H9 (cell line): ENCODE measurements at regions not wholly inside any gene's neighbourhood (a gene's known extent, or its start where the extent isn't known, plus 50 kb on each side); places are given as distances from the start of the nearest gene placed in this dataset.

Source experiments
- DNase-seq: peaks from one replicate; pipeline ENCODE4 v3.0.0-alpha.2; 2017
- H2AFZ ChIP-seq: one replicate; pipeline ENCODE4 v1.6.1; 2013; ENCODE audit warnings: mild to moderate bottlenecking, low read length, control low read depth, moderate library complexity
- H2AK5ac ChIP-seq: 2 replicates; pipeline ENCODE4 v1.6.1; 2013; ENCODE audit warnings: low read length, control low read depth, mixed read lengths; ENCODE audit not compliant: insufficient read length
- H2BK120ac ChIP-seq: one replicate; pipeline ENCODE4 v1.6.1; 2013; ENCODE audit warnings: low read depth, mild to moderate bottlenecking, low read length, control low read depth, inconsistent platforms; ENCODE audit not compliant: poor library complexity, severe bottlenecking
- H2BK12ac ChIP-seq: 2 replicates; pipeline ENCODE4 v1.6.1; 2013; ENCODE audit warnings: low read length, control low read depth, mixed read lengths, low read depth; ENCODE audit not compliant: insufficient read length
- H2BK15ac ChIP-seq: 2 replicates; pipeline ENCODE4 v1.6.1; 2013; ENCODE audit warnings: low read depth, low read length, control low read depth
- H2BK20ac ChIP-seq: one replicate; pipeline ENCODE4 v1.6.1; 2013; ENCODE audit warnings: low read depth, mild to moderate bottlenecking, low read length, control low read depth, inconsistent platforms; ENCODE audit not compliant: poor library complexity, severe bottlenecking
- H2BK5ac ChIP-seq: 2 replicates; pipeline ENCODE4 v1.6.1; 2013; ENCODE audit warnings: low read length, control low read depth, mixed read lengths; ENCODE audit not compliant: insufficient read length
- H3K14ac ChIP-seq: 2 replicates; pipeline ENCODE4 v1.6.1; 2013; ENCODE audit warnings: low read length, control low read depth; ENCODE audit not compliant: insufficient read depth
- H3K18ac ChIP-seq: 2 replicates; pipeline ENCODE4 v1.6.1; 2013; ENCODE audit warnings: low read depth, mild to moderate bottlenecking, mixed read lengths, low read length, control low read depth; ENCODE audit not compliant: insufficient read length
- H3K23ac ChIP-seq: 2 replicates; pipeline ENCODE4 v1.6.1; 2013; ENCODE audit warnings: low read length, control low read depth, mixed read lengths, low read depth; ENCODE audit not compliant: insufficient read length
- H3K23me2 ChIP-seq: 2 replicates; pipeline ENCODE4 v1.6.1; 2013; ENCODE audit warnings: low read depth, mild to moderate bottlenecking, mixed read lengths, low read length, control low read depth; ENCODE audit not compliant: insufficient read length, poor library complexity, severe bottlenecking
- H3K27ac ChIP-seq: 2 replicates; pipeline ENCODE4 v1.5.1; 2013; ENCODE audit warnings: low read length, control low read depth, mixed read lengths, low read depth; ENCODE audit not compliant: insufficient read length
- H3K27me3 ChIP-seq: 2 replicates; pipeline ENCODE4 v1.6.1; 2013; ENCODE audit warnings: low read length, control low read depth, inconsistent platforms; ENCODE audit not compliant: insufficient read depth
- H3K4ac ChIP-seq: 2 replicates; pipeline ENCODE4 v1.6.1; 2013; ENCODE audit warnings: low read depth, mild to moderate bottlenecking, control low read depth, inconsistent platforms, low read length, moderate library complexity
- H3K4me1 ChIP-seq: 2 replicates; pipeline ENCODE4 v1.6.1; 2013; ENCODE audit warnings: low read length, control low read depth, inconsistent platforms; ENCODE audit not compliant: insufficient read depth
- H3K4me2 ChIP-seq: 2 replicates; pipeline ENCODE4 v1.6.1; 2013; ENCODE audit warnings: low read length, control low read depth, mixed read lengths; ENCODE audit not compliant: insufficient read length, insufficient read depth
- H3K56ac ChIP-seq: 2 replicates; pipeline ENCODE4 v1.6.1; 2013; ENCODE audit warnings: low read depth, mild to moderate bottlenecking, mixed read lengths, low read length, control low read depth; ENCODE audit not compliant: insufficient read length
- H3K79me1 ChIP-seq: 2 replicates; pipeline ENCODE4 v1.6.1; 2013; ENCODE audit warnings: low read depth, mild to moderate bottlenecking, moderate library complexity, low read length, control low read depth, inconsistent platforms; ENCODE audit not compliant: insufficient read depth, poor library complexity, severe bottlenecking
- H3K79me2 ChIP-seq: 2 replicates; pipeline ENCODE4 v1.6.1; 2013; ENCODE audit warnings: low read length, control low read depth, inconsistent platforms; ENCODE audit not compliant: insufficient read depth
- H3K9ac ChIP-seq: 2 replicates; pipeline ENCODE4 v1.6.1; 2013; ENCODE audit warnings: low read length, control low read depth, mixed read lengths; ENCODE audit not compliant: insufficient read length; ENCODE audit errors: extremely low read depth
- H3K9me3 ChIP-seq: one replicate; pipeline ENCODE4 v1.6.1; 2013; ENCODE audit warnings: low read depth, low read length, inconsistent platforms; ENCODE audit not compliant: control insufficient read depth
- H3T11ph ChIP-seq: one replicate; pipeline ENCODE4 v1.6.1; 2013; ENCODE audit warnings: mild to moderate bottlenecking, low read length, control low read depth, inconsistent platforms
- H4K20me1 ChIP-seq: one replicate; pipeline ENCODE4 v1.6.1; 2013; ENCODE audit not compliant: control insufficient read depth, insufficient read length, insufficient read depth
- H4K5ac ChIP-seq: 2 replicates; pipeline ENCODE4 v1.6.1; 2013; ENCODE audit warnings: low read depth, mild to moderate bottlenecking, mixed read lengths, low read length, control low read depth; ENCODE audit not compliant: insufficient read length
- H4K8ac ChIP-seq: replicated peaks from 2 replicates; pipeline ENCODE4 v1.6.1; 2013; ENCODE audit warnings: low read length, control low read depth, mixed read lengths, low read depth; ENCODE audit not compliant: insufficient read length
- H4K91ac ChIP-seq: 2 replicates; pipeline ENCODE4 v1.6.1; 2013; ENCODE audit warnings: low read depth, mild to moderate bottlenecking, moderate library complexity, mixed read lengths, low read length, control low read depth; ENCODE audit not compliant: insufficient read length
- H3K27ac Mint-ChIP-seq, 3 experiments: 2 replicates in 2 of 3; 3 replicates in 1 of 3; pipeline ENCODE4 v1.8.0; 2020 to 2021; ENCODE audit warnings: mixed read lengths in 3 of 3, mild to moderate bottlenecking in 1 of 3, moderate library complexity in 1 of 3
- H3K27me3 Mint-ChIP-seq: 2 replicates; pipeline ENCODE4 v1.8.0; 2021; ENCODE audit warnings: low read depth, mild to moderate bottlenecking, moderate library complexity, mixed read lengths
- H3K36me3 Mint-ChIP-seq, 3 experiments: 2 replicates in 2 of 3; 3 replicates in 1 of 3; pipeline ENCODE4 v1.8.0; 2020 to 2021; ENCODE audit warnings: low read depth in 3 of 3, mixed read lengths in 3 of 3; ENCODE audit not compliant: insufficient read depth in 1 of 3
- H3K4me1 Mint-ChIP-seq, 2 experiments: 2 replicates each; pipeline ENCODE4 v1.8.0; 2020; ENCODE audit warnings: mixed read lengths in 2 of 2
- H3K4me3 Mint-ChIP-seq, 2 experiments: 2 replicates in 1 of 2; 3 replicates in 1 of 2; pipeline ENCODE4 v1.8.0; 2020 to 2021; ENCODE audit warnings: mild to moderate bottlenecking in 2 of 2, mixed read lengths in 2 of 2, moderate library complexity in 1 of 2
- H3K9me3 Mint-ChIP-seq, 2 experiments: 2 replicates in 1 of 2; 3 replicates in 1 of 2; pipeline ENCODE4 v1.8.0; 2020; ENCODE audit warnings: mild to moderate bottlenecking in 2 of 2, mixed read lengths in 2 of 2, moderate library complexity in 1 of 2
- CTCF ChIP-seq: fragments of 200-600 bp; sonication (generic); conservative IDR thresholded peaks from 3 replicates; pipeline ENCODE4 v1.8.0; 2021; ENCODE audit warnings: antibody characterized with exemption, mild to moderate bottlenecking
- WGBS: extraction: QIAGEN DNeasy Blood & Tissue Kit; methylation state at CpG from one replicate; pipeline ENCODE4 v1.1.7; 2013; ENCODE audit warnings: missing lambda C conversion rate, low lambda C conversion rate, mixed read lengths; ENCODE audit not compliant: insufficient read length; ENCODE audit errors: extremely low coverage; 5-methylcytosine and 5-hydroxymethylcytosine counted together

GRCh38 chr2:35508601-35509000, 847.0 kb upstream of the CRIM1 start:
- Histone ChIP-seq H3K79me1 (no peaks in the 10 kb centered on the region), H3K4me2 (no peak overlapping the region), H3T11ph (no peak overlapping the region), H3K23me2 (no peaks in the 10 kb centered on the region), H3K27ac (no peak overlapping the region), H3K4ac (no peak overlapping the region), H3K4me1 (no peaks in the 10 kb centered on the region; the same call in 1 of the 2 replicates), H2AK5ac (no peak overlapping the region), H3K79me2 (no peaks in the 10 kb centered on the region), H2AFZ (no peak overlapping the region), H3K18ac (no peak overlapping the region), H2BK20ac (no peak overlapping the region), H4K8ac (no peak overlapping the region), H2BK5ac (no peak overlapping the region), H3K56ac (no peak overlapping the region), H3K9ac (no peak overlapping the region), H4K91ac (no peak overlapping the region), H3K23ac (no peak overlapping the region), H3K27me3 (no peaks in the 10 kb centered on the region), H2BK120ac (no peak overlapping the region), H3K14ac (no peak overlapping the region), H4K20me1 (no peaks in the 10 kb centered on the region), H2BK15ac (no peak overlapping the region), H4K5ac (no peak overlapping the region), H3K9me3 (no peaks in the 10 kb centered on the region), H2BK12ac (no peak overlapping the region)
- no peak for DNase-seq
- H3K27me3 Mint-ChIP-seq, result no peaks in the 10 kb centered on the region
- TF ChIP-seq CTCF, result no peak
- no peak overlapping the region for H3K4me3 Mint-ChIP-seq
- WGBS, result no CpG with 5 or more reads among the region's 2 CpGs
- no peak overlapping the region for H3K27ac Mint-ChIP-seq
- H3K9me3 Mint-ChIP-seq, result peaks cover 18% of the 10 kb centered on the region in 2 experiments
- peaks cover 5 to 20% (median 7%) of the 10 kb centered on the region in 3 experiments for H3K36me3 Mint-ChIP-seq
- H3K4me1 Mint-ChIP-seq, result peaks cover 0 to 5% of the 10 kb centered on the region in 2 experiments; a peak in 1 of 4 replicates
